K562 (cell line): ENCODE measurements at regions not wholly inside any gene's neighbourhood (a gene's known extent, or its start where the extent isn't known, plus 50 kb on each side); places are given as distances from the start of the nearest gene placed in this dataset.

ENCODE experiments used
- ATAC-seq: fragments of 200-7000 bp; cut with Tn5 transposase; 3 replicates; pipeline ENCODE4 v1.9.1; 2020; ENCODE audit warnings: moderate library complexity
- BruUV-seq: library from RNA; stranded (reverse); fragments of 400-500 nt; replicated peaks from 2 replicates; lab custom pipeline; 2021; lab: Mats Ljungman, UMichigan
- CTCF ChIA-PET: fragments of 300-600 bp; formaldehyde crosslinking; extraction: SDS; loops from one replicate; lab custom pipeline; 2021; ENCODE audit warnings: low intra/inter-chr PET ratio; lab: Yijun Ruan, JAX
- POLR2A ChIA-PET: fragments of 300-600, 350-650 bp; sonication (Branson Sonifier 250); formaldehyde crosslinking; extraction: SDS; loops from one replicate; lab custom pipeline; 2021; ENCODE audit warnings: antibody characterized with exemption, inconsistent platforms; lab: Yijun Ruan, JAX
- DNase-seq, 4 experiments: peaks; one replicate each; pipeline versions ENCODE4 v3.0.0 to v3.0.0-alpha.2; 2011 to 2018; ENCODE audit warnings: low spot score in 3 of 4, mixed read lengths in 3 of 4; ENCODE audit errors: extremely low read depth in 1 of 4
- FAIRE-seq: peaks from 2 replicates; lab custom pipeline; 2011; peaks lifted over from hg19 to GRCh38; lab: Jason Lieb, UNC
- H2AFZ ChIP-seq: 2 replicates; pipeline ENCODE4 v1.6.0; 2011; ENCODE audit warnings: low read depth, low read length, control low read depth, inconsistent platforms
- H3K27ac ChIP-seq: fragments of 200-600 bp; 3 replicates; pipeline ENCODE4 v1.8.0; 2011; ENCODE audit warnings: low read depth, mild to moderate bottlenecking, control low read depth, inconsistent platforms, low read length, moderate library complexity, mixed read lengths; ENCODE audit errors: extremely low read depth
- H3K27me3 ChIP-seq, 2 experiments: fragments of 300-600 bp in 1 of 2; 2 replicates in 1 of 2; 3 replicates in 1 of 2; pipeline versions ENCODE4 v1.6.0 to v1.8.0; 2011; ENCODE audit warnings: inconsistent platforms in 2 of 2, low read length in 2 of 2, mild to moderate bottlenecking in 1 of 2, mixed read lengths in 1 of 2, moderate library complexity in 1 of 2; ENCODE audit not compliant: control insufficient read depth in 2 of 2, insufficient read depth in 2 of 2
- H3K36me3 ChIP-seq: fragments of 300-600 bp; 3 replicates; pipeline ENCODE4 v1.8.0; 2011; ENCODE audit warnings: mild to moderate bottlenecking, low read length, inconsistent platforms; ENCODE audit not compliant: control insufficient read depth, insufficient read depth
- H3K4me1 ChIP-seq, 2 experiments: fragments of 200-600 bp in 1 of 2; replicated peaks in 1 of 2; 2 replicates in 1 of 2; 3 replicates in 1 of 2; pipeline versions ENCODE4 v1.5.1 to v1.8.0; 2011; ENCODE audit warnings: inconsistent platforms in 2 of 2, low read length in 2 of 2, mild to moderate bottlenecking in 1 of 2, mixed read lengths in 1 of 2, moderate library complexity in 1 of 2; ENCODE audit not compliant: control insufficient read depth in 2 of 2, insufficient read depth in 2 of 2
- H3K4me2 ChIP-seq: 2 replicates; pipeline ENCODE4 v1.6.1; 2011; ENCODE audit warnings: low read length, control low read depth, inconsistent platforms, mixed read lengths; ENCODE audit not compliant: insufficient read depth
- H3K4me3 ChIP-seq: fragments of 200-600 bp; sonication (generic), shearing (Covaris generic); 2 replicates; pipeline ENCODE4 v1.5.1; 2016; ENCODE audit warnings: control low read depth, inconsistent platforms
- H3K79me2 ChIP-seq: fragments of 200-600 bp; 3 replicates; pipeline ENCODE4 v1.8.0; 2011; ENCODE audit warnings: low read length, inconsistent platforms; ENCODE audit not compliant: control insufficient read depth, insufficient read depth
- H3K9ac ChIP-seq, 2 experiments: 2 replicates each; pipeline versions ENCODE4 v1.6.0 to v1.6.1; 2011; ENCODE audit warnings: low read depth in 2 of 2, low read length in 2 of 2, control low read depth in 1 of 2, inconsistent platforms in 1 of 2, mild to moderate bottlenecking in 1 of 2, mixed read lengths in 1 of 2; ENCODE audit not compliant: insufficient read depth in 1 of 2
- H3K9me1 ChIP-seq: one replicate; pipeline ENCODE4 v1.6.0; 2011; ENCODE audit warnings: inconsistent platforms, mild to moderate bottlenecking, low read length, moderate library complexity; ENCODE audit not compliant: control insufficient read depth, insufficient read depth
- H3K9me3 ChIP-seq: replicated peaks from 2 replicates; pipeline ENCODE4 v1.5.1; 2011; ENCODE audit warnings: low read depth, low read length, inconsistent platforms; ENCODE audit not compliant: control insufficient read depth, insufficient read depth
- H4K20me1 ChIP-seq: replicated peaks from 2 replicates; pipeline ENCODE4 v1.6.1; 2011; ENCODE audit warnings: low read length, inconsistent platforms, mixed read lengths; ENCODE audit not compliant: control insufficient read depth, insufficient read depth
- CAMTA2 ChIP-seq: fragments of 250-450 bp; sonication (Bioruptor Pico); conservative IDR thresholded peaks from 2 replicates; pipeline ENCODE4 v1.5.1; 2022
- CHD7 ChIP-seq: fragments of 200-600 bp; sonication (generic); IDR thresholded peaks from one replicate; pipeline ENCODE4 v1.6.1; 2012; ENCODE audit warnings: mild to moderate bottlenecking, low read depth, low read length, inconsistent platforms
- DDX20 ChIP-seq: fragments of 450-650 bp; IDR thresholded peaks from 2 replicates; pipeline ENCODE4 v1.6.1; 2016; ENCODE audit warnings: missing genetic modification characterization, low read depth, mild to moderate bottlenecking, missing compliant biosample characterization, moderate library complexity
- MAZ ChIP-seq, 2 experiments: fragments of 450-650 bp in 1 of 2; sonication (generic) in 1 of 2; formaldehyde crosslinking; IDR thresholded peaks in 1 of 2; conservative IDR thresholded peaks in 1 of 2; 2 replicates each; pipeline versions ENCODE4 v1.4.0 to v1.5.0; 2020; ENCODE audit warnings: mild to moderate bottlenecking in 1 of 2, missing genetic modification reagents in 1 of 2
- NFIC ChIP-seq: fragments of 450-650 bp; IDR thresholded peaks from 2 replicates; pipeline ENCODE4 v1.6.1; 2017; ENCODE audit warnings: mild to moderate bottlenecking, inconsistent platforms
- STAT6 ChIP-seq: sonication (generic); formaldehyde crosslinking; IDR thresholded peaks from 2 replicates; pipeline ENCODE4 v1.8.1; 2023; ENCODE audit warnings: mild to moderate bottlenecking, missing genetic modification reagents
- YBX1 ChIP-seq: fragments of 450-650 bp; IDR thresholded peaks from 2 replicates; pipeline ENCODE4 v1.7.1; 2016; ENCODE audit warnings: mild to moderate bottlenecking
- ZBTB7A ChIP-seq: IDR thresholded peaks from 2 replicates; pipeline ENCODE4 v1.6.1; 2011; ENCODE audit warnings: low read depth, mild to moderate bottlenecking, low read length, moderate library complexity, borderline replicate concordance; ENCODE audit not compliant: control insufficient read depth
- ZFPM2 ChIP-seq: fragments of 250-450 bp; sonication (Bioruptor Pico); IDR thresholded peaks from 2 replicates; pipeline ENCODE4 v1.5.1; 2022; ENCODE audit warnings: mild to moderate bottlenecking
- whole genome bisulfite sequencing: fragments of 100-300 bp; shearing (Covaris generic); methylation state at CpG from one replicate; pipeline ENCODE4 v1.1.6; 2016; ENCODE audit warnings: low coverage, mixed read lengths; ENCODE audit not compliant: insufficient coverage; ENCODE audit errors: missing lambda C conversion rate; 5-methylcytosine and 5-hydroxymethylcytosine counted together
- in situ Hi-C: fragments of 300-500 bp; cut with MboI; formaldehyde crosslinking; loops from 4 replicates; pipeline ENCODE4 v1.15.0; 2018; ENCODE audit warnings: inconsistent platforms, mixed read lengths
- intact Hi-C: fragments of 100-400 bp; cut with micrococcal nuclease; formaldehyde crosslinking; loops from 2 replicates; pipeline ENCODE4 v1.14.2; 2022

- WGBS: 1% methylated on average over 5 of the region's 5 CpGs
- intact Hi-C loops (no loop called here), in situ Hi-C loops (no loop called here)
- H3K36me3 ChIP-seq: no peaks in the 10 kb centered on the region
- no peaks in the 10 kb centered on the region for H3K9me1 ChIP-seq
- no peaks in the 10 kb centered on the region for H3K27me3 ChIP-seq
- H4K20me1 ChIP-seq: no peaks in the 10 kb centered on the region
- FAIRE-seq (no peak), DNase-seq (no peak), ATAC-seq (no peak)
- no peaks in the 10 kb centered on the region for H3K9me3 ChIP-seq
- H3K9ac ChIP-seq: no peak overlapping the region
- no TSS peak for BruUV-seq
- H3K27ac ChIP-seq: no peak overlapping the region
- no peak overlapping the region for H2AFZ ChIP-seq
- POLR2A ChIA-PET: no interaction called here
- CTCF ChIA-PET: no interaction called here
- H3K4me2 ChIP-seq: no peak overlapping the region
- no peaks in the 10 kb centered on the region for H3K4me1 ChIP-seq
- H3K79me2 ChIP-seq: no peaks in the 10 kb centered on the region
- H3K4me3 ChIP-seq: no peak overlapping the region
- no peak for TF ChIP-seq CAMTA2 (CRISPR knock-in tag)
- TF ChIP-seq CHD7: no peak
- TF ChIP-seq DDX20 (tag): no peak
- TF ChIP-seq NFIC: no peak
- TF ChIP-seq MAZ (CRISPR knock-in tag; conservative IDR thresholded peaks at IDR 0.05 in 1 of 2, IDR thresholded peaks at IDR 0.05 in 1 of 2): no peak
- TF ChIP-seq STAT6 (CRISPR knock-in tag): no peak
- TF ChIP-seq ZBTB7A: no peak
- no peak for TF ChIP-seq YBX1
- no peak for TF ChIP-seq ZFPM2 (CRISPR knock-in tag)
Observed at GRCh38 chr6:98310443-98310842, 523.9 kb upstream of the POU3F2 start.
